ENCODE measurements at regions not wholly inside any gene's neighbourhood (a gene's known extent, or its start where the extent isn't known, plus 50 kb on each side); places are given as distances from the start of the nearest gene placed in this dataset.

DNA sequence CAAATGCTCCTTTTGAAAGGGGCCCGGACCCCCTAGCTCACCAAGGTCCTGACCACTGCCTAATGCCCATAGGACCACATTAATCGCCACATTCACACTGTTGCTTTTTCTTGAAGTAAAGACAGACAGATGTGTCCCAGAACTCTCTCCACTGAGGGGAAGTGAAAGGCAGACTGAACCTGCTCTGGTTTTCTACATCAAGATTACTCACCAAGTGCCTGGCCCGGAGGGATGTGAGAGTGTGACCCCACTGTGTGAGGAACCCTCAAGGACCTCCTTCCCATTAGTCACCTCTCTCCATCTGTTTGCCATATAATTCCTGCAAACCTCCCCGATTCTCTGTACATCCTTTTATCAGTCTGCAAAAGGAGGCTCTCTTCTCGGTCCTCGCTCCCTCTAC lies 381.5 kb downstream of the OMA1 start:
- RAD21 ChIA-PET (ENCODE audit: unreplicated experiment): interaction anchor here (1.2 to 3.4 kb wide), 7 partner anchors 12 to 158 kb away, joined by 3 to 52 read pairs (median 6); no protein-coding TSS in a partner anchor
- Histone ChIP-seq H3K27me3 (replicated peaks in 1 of 2; ENCODE audit: control insufficient read depth in 2 of 2, insufficient read depth in 2 of 2, low read length in 1 of 2) (no peaks in the 10 kb centered on the region), H3K9me3 (replicated peaks; ENCODE audit: control insufficient read depth, insufficient read depth, low read length) (no peaks in the 10 kb centered on the region), H3K36me3 (ENCODE audit: control insufficient read depth in 2 of 2, insufficient read depth in 2 of 2, low read length in 1 of 2) (no peaks in the 10 kb centered on the region), H3K4me2 (ENCODE audit: control insufficient read depth, insufficient read depth) (no peak overlapping the region), H4K20me1 (ENCODE audit: control insufficient read depth, insufficient read depth) (no peaks in the 10 kb centered on the region), H2AFZ (ENCODE audit: control insufficient read depth, low read depth, low read length) (no peak overlapping the region), H3K4me3 (no peak overlapping the region), H3K4me1 (ENCODE audit: control insufficient read depth, insufficient read depth, low read length) (no peaks in the 10 kb centered on the region), H3K27ac (ENCODE audit: control insufficient read depth, insufficient read depth) (no peak overlapping the region), H3K79me2 (ENCODE audit: control insufficient read depth, insufficient read depth, low read length) (no peaks in the 10 kb centered on the region), H3K9ac (ENCODE audit: control insufficient read depth, insufficient read depth, low read length) (no peak overlapping the region)
- SMC1A ChIA-PET (ENCODE audit: uncharacterized antibody, unreplicated experiment): interaction anchor here (0.6 to 17.8 kb wide), 12 partner anchors 10 to 487 kb away, joined by 3 to 258 read pairs (median 6); no protein-coding TSS in a partner anchor
- FAIRE-seq: no peak
- peak; percentile 8 for DNase-seq (ENCODE audit: low read depth, low spot score)
- CTCF ChIA-PET: interaction anchor here (1.1 to 13.7 kb wide), 12 partner anchors 10 to 381 kb away, joined by 3 to 164 read pairs (median 12); partner anchors contain the start of gene OMA1
- no TSS peak for BruUV-seq (replicated peaks)
- in situ Hi-C loops (cut with MboI): no loop called here
- 28% methylated on average over 6 of the region's 6 CpGs for WGBS (ENCODE audit: insufficient coverage, insufficient replicate concordance, low lambda C conversion rate, missing lambda C conversion rate)
- ATAC-seq: peak; percentile 85
- intact Hi-C loops (cut with micrococcal nuclease; ENCODE audit: unreplicated experiment): loop anchor here (1.0 kb wide), 1 partner anchor 100 kb away; no protein-coding TSS in a partner anchor
- POLR2A ChIA-PET: no interaction called here
- TF ChIP-seq NR2F1 (conservative IDR thresholded peaks at IDR 0.05) (0 out of 2 replicates have a peak, but pooled peaks have one; percentile 24), NR2C2 (IDR thresholded peaks at IDR 0.05; ENCODE audit: borderline replicate concordance, control insufficient read depth, insufficient read length, low read depth) (no peak), ZBED1 (IDR thresholded peaks at IDR 0.05; ENCODE audit: borderline replicate concordance) (no peak), BHLHE40 (IDR thresholded peaks at IDR 0.05; ENCODE audit: borderline replicate concordance in 1 of 2, low read depth in 2 of 2, low read length in 1 of 2) (no peak; a peak in 1 of 4 replicates), RAD51 (IDR thresholded peaks at IDR 0.05) (no peak), JUNB (IDR thresholded peaks at IDR 0.05) (no peak), KLF5 (IDR thresholded peaks at IDR 0.05; ENCODE audit: partially characterized antibody) (no peak), EED (IDR thresholded peaks at IDR 0.05; ENCODE audit: low read depth) (no peak), POLR2AphosphoS2 (IDR thresholded peaks at IDR 0.05; ENCODE audit: low read depth, low read length) (no peak), SMAD1 (IDR thresholded peaks at IDR 0.05; ENCODE audit: low read depth, partially characterized antibody) (no peak), SPI1 (IDR thresholded peaks at IDR 0.05; ENCODE audit: borderline replicate concordance, insufficient read depth, low read depth, low read length) (peak; percentile 90), KAT2A (conservative IDR thresholded peaks at IDR 0.05; ENCODE audit: control insufficient read depth, low read depth, low read length) (no peak), YY1 (IDR thresholded peaks at IDR 0.05; ENCODE audit: low read depth, low read length) (no peak), NBN (IDR thresholded peaks at IDR 0.05) (no peak), PAX8 (IDR thresholded peaks at IDR 0.05) (no peak), ZNF24 (IDR thresholded peaks at IDR 0.05) (0 out of 2 replicates have a peak, but pooled peaks have one; percentile 20)
- TF ChIP-seq, protein P1, sequence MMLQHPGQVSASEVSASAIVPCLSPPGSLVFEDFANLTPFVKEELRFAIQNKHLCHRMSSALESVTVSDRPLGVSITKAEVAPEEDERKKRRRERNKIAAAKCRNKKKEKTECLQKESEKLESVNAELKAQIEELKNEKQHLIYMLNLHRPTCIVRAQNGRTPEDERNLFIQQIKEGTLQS (IDR thresholded peaks at IDR 0.05; ENCODE audit: borderline replicate concordance, extremely low read depth, low read depth, low read length): no peak
- TF ChIP-seq, protein P2, sequence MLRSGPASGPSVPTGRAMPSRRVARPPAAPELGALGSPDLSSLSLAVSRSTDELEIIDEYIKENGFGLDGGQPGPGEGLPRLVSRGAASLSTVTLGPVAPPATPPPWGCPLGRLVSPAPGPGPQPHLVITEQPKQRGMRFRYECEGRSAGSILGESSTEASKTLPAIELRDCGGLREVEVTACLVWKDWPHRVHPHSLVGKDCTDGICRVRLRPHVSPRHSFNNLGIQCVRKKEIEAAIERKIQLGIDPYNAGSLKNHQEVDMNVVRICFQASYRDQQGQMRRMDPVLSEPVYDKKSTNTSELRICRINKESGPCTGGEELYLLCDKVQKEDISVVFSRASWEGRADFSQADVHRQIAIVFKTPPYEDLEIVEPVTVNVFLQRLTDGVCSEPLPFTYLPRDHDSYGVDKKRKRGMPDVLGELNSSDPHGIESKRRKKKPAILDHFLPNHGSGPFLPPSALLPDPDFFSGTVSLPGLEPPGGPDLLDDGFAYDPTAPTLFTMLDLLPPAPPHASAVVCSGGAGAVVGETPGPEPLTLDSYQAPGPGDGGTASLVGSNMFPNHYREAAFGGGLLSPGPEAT (IDR thresholded peaks at IDR 0.05; ENCODE audit: low read depth): 0 out of 2 replicates have a peak, but pooled peaks have one; percentile 29
- TF ChIP-seq, protein P3, sequence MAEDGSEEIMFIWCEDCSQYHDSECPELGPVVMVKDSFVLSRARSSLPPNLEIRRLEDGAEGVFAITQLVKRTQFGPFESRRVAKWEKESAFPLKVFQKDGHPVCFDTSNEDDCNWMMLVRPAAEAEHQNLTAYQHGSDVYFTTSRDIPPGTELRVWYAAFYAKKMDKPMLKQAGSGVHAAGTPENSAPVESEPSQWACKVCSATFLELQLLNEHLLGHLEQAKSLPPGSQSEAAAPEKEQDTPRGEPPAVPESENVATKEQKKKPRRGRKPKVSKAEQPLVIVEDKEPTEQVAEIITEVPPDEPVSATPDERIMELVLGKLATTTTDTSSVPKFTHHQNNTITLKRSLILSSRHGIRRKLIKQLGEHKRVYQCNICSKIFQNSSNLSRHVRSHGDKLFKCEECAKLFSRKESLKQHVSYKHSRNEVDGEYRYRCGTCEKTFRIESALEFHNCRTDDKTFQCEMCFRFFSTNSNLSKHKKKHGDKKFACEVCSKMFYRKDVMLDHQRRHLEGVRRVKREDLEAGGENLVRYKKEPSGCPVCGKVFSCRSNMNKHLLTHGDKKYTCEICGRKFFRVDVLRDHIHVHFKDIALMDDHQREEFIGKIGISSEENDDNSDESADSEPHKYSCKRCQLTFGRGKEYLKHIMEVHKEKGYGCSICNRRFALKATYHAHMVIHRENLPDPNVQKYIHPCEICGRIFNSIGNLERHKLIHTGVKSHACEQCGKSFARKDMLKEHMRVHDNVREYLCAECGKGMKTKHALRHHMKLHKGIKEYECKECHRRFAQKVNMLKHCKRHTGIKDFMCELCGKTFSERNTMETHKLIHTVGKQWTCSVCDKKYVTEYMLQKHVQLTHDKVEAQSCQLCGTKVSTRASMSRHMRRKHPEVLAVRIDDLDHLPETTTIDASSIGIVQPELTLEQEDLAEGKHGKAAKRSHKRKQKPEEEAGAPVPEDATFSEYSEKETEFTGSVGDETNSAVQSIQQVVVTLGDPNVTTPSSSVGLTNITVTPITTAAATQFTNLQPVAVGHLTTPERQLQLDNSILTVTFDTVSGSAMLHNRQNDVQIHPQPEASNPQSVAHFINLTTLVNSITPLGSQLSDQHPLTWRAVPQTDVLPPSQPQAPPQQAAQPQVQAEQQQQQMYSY (CRISPR knock-in tag; IDR thresholded peaks at IDR 0.05): no peak
- TF ChIP-seq, protein P4, sequence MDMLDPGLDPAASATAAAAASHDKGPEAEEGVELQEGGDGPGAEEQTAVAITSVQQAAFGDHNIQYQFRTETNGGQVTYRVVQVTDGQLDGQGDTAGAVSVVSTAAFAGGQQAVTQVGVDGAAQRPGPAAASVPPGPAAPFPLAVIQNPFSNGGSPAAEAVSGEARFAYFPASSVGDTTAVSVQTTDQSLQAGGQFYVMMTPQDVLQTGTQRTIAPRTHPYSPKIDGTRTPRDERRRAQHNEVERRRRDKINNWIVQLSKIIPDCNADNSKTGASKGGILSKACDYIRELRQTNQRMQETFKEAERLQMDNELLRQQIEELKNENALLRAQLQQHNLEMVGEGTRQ (IDR thresholded peaks at IDR 0.05; ENCODE audit: borderline replicate concordance, low read depth, low read length): no peak

Measured in GM12878 (cell line).